BLaER1 (cell line): ENCODE measurements at regions not wholly inside any gene's neighbourhood (a gene's known extent, or its start where the extent isn't known, plus 50 kb on each side); places are given as distances from the start of the nearest gene placed in this dataset.

Source experiments
- H3K27ac ChIP-seq: shearing (Covaris generic); formaldehyde crosslinking; 2 replicates; pipeline ENCODE4 v1.8.1; 2022
- H3K27me3 ChIP-seq: shearing (Covaris generic); formaldehyde crosslinking; 2 replicates; pipeline ENCODE4 v1.8.1; 2022
- H3K36me3 ChIP-seq: shearing (Covaris generic); formaldehyde crosslinking; 2 replicates; pipeline ENCODE4 v1.8.1; 2022
- H3K4me1 ChIP-seq: shearing (Covaris generic); formaldehyde crosslinking; 2 replicates; pipeline ENCODE4 v1.8.1; 2022
- H3K4me2 ChIP-seq: shearing (Covaris generic); formaldehyde crosslinking; 2 replicates; pipeline ENCODE4 v1.8.1; 2022
- H3K4me3 ChIP-seq: shearing (Covaris generic); formaldehyde crosslinking; 2 replicates; pipeline ENCODE4 v1.8.1; 2022
- H3K9ac ChIP-seq: shearing (Covaris generic); formaldehyde crosslinking; 2 replicates; pipeline ENCODE4 v1.8.1; 2022
- H3K9me3 ChIP-seq: shearing (Covaris generic); formaldehyde crosslinking; 2 replicates; pipeline ENCODE4 v1.8.1; 2022
- H4K20me1 ChIP-seq: shearing (Covaris generic); formaldehyde crosslinking; 2 replicates; pipeline ENCODE4 v1.8.1; 2022
- Cebpa-rat ChIP-seq: shearing (Covaris generic); IDR thresholded peaks from 2 replicates; pipeline ENCODE4 v1.8.1; 2022

- Histone ChIP-seq H3K9me3 (peaks cover 46% of the 10 kb centered on the region), H3K27ac (no peak overlapping the region), H4K20me1 (no peaks in the 10 kb centered on the region), H3K4me1 (peaks cover 31% of the 10 kb centered on the region), H3K36me3 (no peaks in the 10 kb centered on the region), H3K9ac (no peak overlapping the region), H3K4me3 (no peak overlapping the region), H3K27me3 (no peaks in the 10 kb centered on the region), H3K4me2 (no peak overlapping the region)
- no peak for TF ChIP-seq Cebpa-rat
Observed at GRCh38 chr18:980586-980985, 75.9 kb downstream of the ADCYAP1 start.

GRCh38 chr18:984004-984403 lies 79.3 kb downstream of the ADCYAP1 start:
- no peak overlapping the region for H3K4me3 ChIP-seq
- no peaks in the 10 kb centered on the region for H3K36me3 ChIP-seq
- H3K4me2 ChIP-seq = peak overlapping the region; percentile 81
- no peaks in the 10 kb centered on the region for H3K27me3 ChIP-seq
- H3K9ac ChIP-seq = no peak overlapping the region
- no peak for TF ChIP-seq Cebpa-rat
- H3K9me3 ChIP-seq = peaks cover 35% of the 10 kb centered on the region
- no peak overlapping the region for H3K27ac ChIP-seq
- no peaks in the 10 kb centered on the region for H4K20me1 ChIP-seq
- peaks cover 55% of the 10 kb centered on the region for H3K4me1 ChIP-seq

- Histone ChIP-seq H3K36me3 (no peaks in the 10 kb centered on the region), H4K20me1 (no peaks in the 10 kb centered on the region), H3K4me1 (peaks cover 55% of the 10 kb centered on the region), H3K9ac (no peak overlapping the region), H3K4me3 (peak overlapping the region; percentile 22; the same call in 1 of the 2 replicates), H3K27ac (no peak overlapping the region; the same call in 1 of the 2 replicates), H3K27me3 (no peaks in the 10 kb centered on the region), H3K9me3 (peaks cover 22% of the 10 kb centered on the region), H3K4me2 (peak overlapping the region; percentile 81)
- TF ChIP-seq Cebpa-rat = no peak
Observed at GRCh38 chr18:985212-985661, 80.6 kb downstream of the ADCYAP1 start.

- Histone ChIP-seq H3K9me3 (peaks cover 16% of the 10 kb centered on the region), H3K4me1 (peaks cover 55% of the 10 kb centered on the region), H3K9ac (no peak overlapping the region), H3K4me2 (peak overlapping the region; percentile 81), H3K27me3 (no peaks in the 10 kb centered on the region), H4K20me1 (no peaks in the 10 kb centered on the region), H3K4me3 (no peak overlapping the region), H3K27ac (no peak overlapping the region), H3K36me3 (no peaks in the 10 kb centered on the region)
- TF ChIP-seq Cebpa-rat = no peak
Observed at GRCh38 chr18:986051-986450, 81.4 kb downstream of the ADCYAP1 start.

GRCh38 chr18:986552-986951 lies 81.9 kb downstream of the ADCYAP1 start:
- no peak overlapping the region for H3K27ac ChIP-seq
- H3K27me3 ChIP-seq = no peaks in the 10 kb centered on the region
- TF ChIP-seq Cebpa-rat = no peak
- H4K20me1 ChIP-seq = no peaks in the 10 kb centered on the region
- H3K9me3 ChIP-seq = peaks cover 16% of the 10 kb centered on the region
- peak overlapping the region; percentile 81 for H3K4me2 ChIP-seq
- H3K9ac ChIP-seq = no peak overlapping the region
- H3K4me1 ChIP-seq = peaks cover 53% of the 10 kb centered on the region
- no peaks in the 10 kb centered on the region for H3K36me3 ChIP-seq
- H3K4me3 ChIP-seq = no peak overlapping the region

GRCh38 chr18:987325-988186 lies 82.9 kb downstream of the ADCYAP1 start:
- no peak overlapping the region for H3K27ac ChIP-seq
- 0 out of 2 replicates have a peak overlapping the region, but pooled peaks have one; percentile 81 for H3K4me2 ChIP-seq

GRCh38 chr18:989425-989824 lies 84.8 kb downstream of the ADCYAP1 start:
- no peak overlapping the region for H3K4me3 ChIP-seq
- H3K9me3 ChIP-seq = peaks cover 31% of the 10 kb centered on the region
- TF ChIP-seq Cebpa-rat = no peak
- no peak overlapping the region for H3K4me2 ChIP-seq
- no peak overlapping the region for H3K27ac ChIP-seq
- H3K36me3 ChIP-seq = no peaks in the 10 kb centered on the region
- no peak overlapping the region for H3K9ac ChIP-seq
- H4K20me1 ChIP-seq = no peaks in the 10 kb centered on the region
- peaks cover 36% of the 10 kb centered on the region for H3K4me1 ChIP-seq
- no peaks in the 10 kb centered on the region for H3K27me3 ChIP-seq

More at GRCh38 chr18:987325-988186, 82.9 kb downstream of the ADCYAP1 start:
- Histone ChIP-seq H4K20me1 (no peaks in the 10 kb centered on the region), H3K36me3 (no peaks in the 10 kb centered on the region), H3K9ac (no peak overlapping the region), H3K9me3 (peaks cover 20% of the 10 kb centered on the region), H3K4me3 (no peak overlapping the region), H3K4me1 (peaks cover 47% of the 10 kb centered on the region), H3K27me3 (no peaks in the 10 kb centered on the region)
- TF ChIP-seq Cebpa-rat = no peak

- Histone ChIP-seq H3K36me3 (no peaks in the 10 kb centered on the region), H3K4me2 (no peak overlapping the region), H3K4me3 (no peak overlapping the region), H4K20me1 (no peaks in the 10 kb centered on the region), H3K4me1 (peaks cover 28% of the 10 kb centered on the region), H3K27ac (no peak overlapping the region), H3K27me3 (no peaks in the 10 kb centered on the region), H3K9ac (no peak overlapping the region), H3K9me3 (peaks cover 31% of the 10 kb centered on the region)
- TF ChIP-seq Cebpa-rat = no peak
Observed at GRCh38 chr18:990197-990596, 85.5 kb downstream of the ADCYAP1 start.

- Histone ChIP-seq H3K27me3 (no peaks in the 10 kb centered on the region), H3K36me3 (no peaks in the 10 kb centered on the region), H3K4me1 (peaks cover 17% of the 10 kb centered on the region), H3K9ac (no peak overlapping the region), H3K9me3 (peaks cover 31% of the 10 kb centered on the region), H3K4me3 (no peak overlapping the region), H3K27ac (no peak overlapping the region), H3K4me2 (no peak overlapping the region), H4K20me1 (no peaks in the 10 kb centered on the region)
- TF ChIP-seq Cebpa-rat = no peak
Observed at GRCh38 chr18:991441-991840, 86.8 kb downstream of the ADCYAP1 start.

GRCh38 chr18:993560-993959 lies 88.9 kb downstream of the ADCYAP1 start:
- H3K4me3 ChIP-seq = no peak overlapping the region
- no peaks in the 10 kb centered on the region for H3K36me3 ChIP-seq
- H4K20me1 ChIP-seq = no peaks in the 10 kb centered on the region
- H3K4me2 ChIP-seq = no peak overlapping the region
- no peak overlapping the region for H3K9ac ChIP-seq
- H3K4me1 ChIP-seq = no peaks in the 10 kb centered on the region
- no peak overlapping the region for H3K27ac ChIP-seq
- H3K9me3 ChIP-seq = peaks cover 28% of the 10 kb centered on the region
- no peak for TF ChIP-seq Cebpa-rat
- H3K27me3 ChIP-seq = no peaks in the 10 kb centered on the region
